Testis (tissue), 2 donors: ENCODE measurements at regions not wholly inside any gene's neighbourhood (a gene's known extent, or its start where the extent isn't known, plus 50 kb on each side); places are given as distances from the start of the nearest gene placed in this dataset.

ENCODE experiments used
- DNase-seq: peaks from one replicate; pipeline ENCODE4 v3.0.0-alpha.2; 2019
- H3K27ac ChIP-seq, 2 donors: fragments of 200-600 bp; sonication (generic); one replicate each; pipeline ENCODE4 v1.5.1; 2019
- H3K27me3 ChIP-seq: fragments of 200-600 bp; sonication (generic); one replicate; pipeline ENCODE4 v1.5.1; 2019
- H3K36me3 ChIP-seq: fragments of 200-600 bp; sonication (generic); one replicate; pipeline ENCODE4 v1.5.1; 2017; ENCODE audit warnings: low read depth; ENCODE audit errors: missing control alignments
- H3K4me1 ChIP-seq: fragments of 200-600 bp; sonication (generic); one replicate; pipeline ENCODE4 v1.5.1; 2019
- H3K4me3 ChIP-seq, 2 donors: fragments of 200-600 bp; sonication (generic); one replicate each; pipeline ENCODE4 v1.5.1; 2017 to 2019
- H3K9me3 ChIP-seq: fragments of 200-600 bp; sonication (generic); one replicate; pipeline ENCODE4 v1.5.1; 2017
- POLR2A ChIP-seq: fragments of 450-650 bp; IDR thresholded peaks from one replicate; pipeline ENCODE4 v1.6.1; 2017; ENCODE audit warnings: antibody characterized with exemption, mild to moderate bottlenecking, moderate library complexity
- WGBS, 2 donors: methylation state at CpG; one replicate each; pipeline ENCODE4 v1.1.5; 2018; 5-methylcytosine and 5-hydroxymethylcytosine counted together
- intact Hi-C: fragments of 100-400 bp; cut with DNase I; formaldehyde crosslinking; loops from one replicate; pipeline ENCODE4 v1.15.1; 2023; ENCODE audit warnings: low total_unique reads
- TF ChIP-seq, protein P1 (sequence below), 3 experiments: fragments of 450-650 bp in 2 of 3; fragments of 200-600 bp in 1 of 3; sonication (generic) in 1 of 3; IDR thresholded peaks; one replicate each; pipeline ENCODE4 v1.5.1; 2016 to 2019; ENCODE audit warnings: antibody characterized with exemption in 3 of 3, mild to moderate bottlenecking in 2 of 3, moderate library complexity in 1 of 3

DNA sequence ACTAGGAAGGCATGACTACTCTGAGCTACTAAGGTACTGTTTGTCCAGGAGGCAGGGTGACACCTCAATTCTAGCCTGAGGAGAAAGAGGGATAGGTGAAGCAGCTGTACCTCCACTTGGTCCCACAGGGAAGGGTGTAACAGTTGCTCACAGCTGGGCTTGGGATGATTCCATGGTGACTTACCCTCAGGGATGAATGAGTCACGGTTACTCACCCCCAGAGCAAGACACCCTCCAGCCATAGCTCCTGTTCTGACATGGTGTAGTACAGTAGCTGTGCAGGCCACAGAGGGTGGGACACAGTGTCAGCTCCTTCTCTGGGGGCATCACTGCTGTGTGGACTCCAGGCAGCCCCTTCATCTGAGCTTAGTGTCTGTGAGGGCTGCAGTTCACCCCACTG lies 868.6 kb upstream of the SEMA6D start:
- no peaks in the 10 kb centered on the region for H3K9me3 ChIP-seq
- H3K36me3 ChIP-seq, result no peaks in the 10 kb centered on the region
- 83% methylated on average over 1 of the region's 1 CpG; no CpG with 5 or more reads in 1 of the 2 donors for WGBS, 2 donors
- TF ChIP-seq, protein P1, sequence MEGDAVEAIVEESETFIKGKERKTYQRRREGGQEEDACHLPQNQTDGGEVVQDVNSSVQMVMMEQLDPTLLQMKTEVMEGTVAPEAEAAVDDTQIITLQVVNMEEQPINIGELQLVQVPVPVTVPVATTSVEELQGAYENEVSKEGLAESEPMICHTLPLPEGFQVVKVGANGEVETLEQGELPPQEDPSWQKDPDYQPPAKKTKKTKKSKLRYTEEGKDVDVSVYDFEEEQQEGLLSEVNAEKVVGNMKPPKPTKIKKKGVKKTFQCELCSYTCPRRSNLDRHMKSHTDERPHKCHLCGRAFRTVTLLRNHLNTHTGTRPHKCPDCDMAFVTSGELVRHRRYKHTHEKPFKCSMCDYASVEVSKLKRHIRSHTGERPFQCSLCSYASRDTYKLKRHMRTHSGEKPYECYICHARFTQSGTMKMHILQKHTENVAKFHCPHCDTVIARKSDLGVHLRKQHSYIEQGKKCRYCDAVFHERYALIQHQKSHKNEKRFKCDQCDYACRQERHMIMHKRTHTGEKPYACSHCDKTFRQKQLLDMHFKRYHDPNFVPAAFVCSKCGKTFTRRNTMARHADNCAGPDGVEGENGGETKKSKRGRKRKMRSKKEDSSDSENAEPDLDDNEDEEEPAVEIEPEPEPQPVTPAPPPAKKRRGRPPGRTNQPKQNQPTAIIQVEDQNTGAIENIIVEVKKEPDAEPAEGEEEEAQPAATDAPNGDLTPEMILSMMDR (IDR thresholded peaks at IDR 0.05), result no peak
- no peak for TF ChIP-seq POLR2A
- H3K4me1 ChIP-seq, result no peaks in the 10 kb centered on the region
- no peak for DNase-seq
- H3K27me3 ChIP-seq, result no peaks in the 10 kb centered on the region
- H3K27ac ChIP-seq, result no peak overlapping the region
- intact Hi-C loops, result no loop called here
- no peak overlapping the region for H3K4me3 ChIP-seq

DNA sequence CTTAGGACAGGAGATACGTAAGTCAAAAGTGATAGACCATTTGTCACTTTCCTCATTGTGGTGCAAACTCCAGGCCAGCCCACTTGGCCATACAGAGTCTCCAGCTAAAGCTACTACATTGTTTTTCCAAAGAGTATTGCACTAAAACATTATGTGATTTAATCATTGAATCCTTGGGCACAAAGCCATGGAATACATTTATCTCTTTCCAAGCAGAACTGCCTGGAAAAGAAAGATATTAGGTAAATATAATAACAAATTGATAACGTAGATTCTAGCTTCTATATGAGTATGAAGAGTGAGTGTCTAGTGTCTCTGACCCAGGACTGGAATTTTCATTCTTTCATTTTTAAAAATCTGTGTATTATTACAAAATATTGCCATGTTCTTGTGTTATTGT lies 863.7 kb upstream of the SEMA6D start:
- Histone ChIP-seq H3K36me3 (no peaks in the 10 kb centered on the region), H3K9me3 (no peaks in the 10 kb centered on the region), H3K27ac (no peak overlapping the region), H3K4me1 (no peaks in the 10 kb centered on the region), H3K4me3 (no peak overlapping the region), H3K27me3 (no peaks in the 10 kb centered on the region)
- intact Hi-C loops, result no loop called here
- TF ChIP-seq, protein P1 (IDR thresholded peaks at IDR 0.05), result no peak
- no peak for TF ChIP-seq POLR2A
- WGBS, 2 donors, result 55 to 60% methylated on average over 2 of the region's 2 CpGs
- no peak for DNase-seq

DNA sequence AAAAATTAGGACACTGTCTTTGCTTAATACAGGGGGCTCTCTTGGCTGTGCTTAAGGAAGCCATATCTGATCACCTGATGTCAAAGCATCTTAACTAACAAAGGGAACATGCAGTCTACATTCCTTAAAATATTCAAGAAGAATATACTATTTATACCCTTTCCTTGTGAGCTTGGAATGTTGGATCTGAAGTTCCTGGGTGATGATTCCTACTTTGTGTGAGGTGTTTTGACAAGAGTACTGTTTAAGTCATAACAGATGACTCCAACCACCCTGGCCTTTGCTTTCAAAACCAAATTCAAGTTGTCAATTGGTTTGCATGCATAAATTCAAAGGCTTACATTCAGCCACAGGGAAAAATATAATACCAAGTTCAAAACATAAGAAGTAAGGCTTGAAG lies 862.7 kb upstream of the SEMA6D start:
- DNase-seq, result no peak
- no peaks in the 10 kb centered on the region for H3K4me1 ChIP-seq
- H3K9me3 ChIP-seq, result no peaks in the 10 kb centered on the region
- no peak overlapping the region for H3K4me3 ChIP-seq
- no peaks in the 10 kb centered on the region for H3K36me3 ChIP-seq
- no peak overlapping the region for H3K27ac ChIP-seq
- H3K27me3 ChIP-seq, result no peaks in the 10 kb centered on the region
- intact Hi-C loops, result no loop called here
- no peak for TF ChIP-seq POLR2A
- TF ChIP-seq, protein P1 (IDR thresholded peaks at IDR 0.05), result no peak

DNA sequence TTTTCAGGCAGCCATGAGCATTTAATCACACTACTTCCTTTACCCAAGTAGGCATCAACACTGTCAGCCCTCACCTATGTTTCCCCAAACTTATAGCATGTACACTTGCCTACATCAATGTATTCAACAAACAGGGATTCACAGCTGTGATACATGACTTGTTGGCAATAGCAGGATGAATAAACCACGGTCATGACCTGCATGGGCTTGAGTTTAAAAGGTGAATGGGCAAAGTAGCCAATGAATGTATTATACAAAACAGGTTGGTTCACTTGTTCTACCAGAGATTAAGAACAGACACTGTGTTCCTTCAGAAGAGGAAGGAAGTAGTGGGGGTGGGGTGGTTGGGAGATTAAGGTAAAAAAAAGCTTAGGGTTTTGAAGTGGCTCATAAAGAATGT lies 861.9 kb upstream of the SEMA6D start:
- H3K4me1 ChIP-seq, result no peaks in the 10 kb centered on the region
- no peak overlapping the region for H3K4me3 ChIP-seq
- 91% methylated on average over 1 of the region's 1 CpG for WGBS, 2 donors
- intact Hi-C loops, result no loop called here
- no peaks in the 10 kb centered on the region for H3K36me3 ChIP-seq
- H3K9me3 ChIP-seq, result no peaks in the 10 kb centered on the region
- no peaks in the 10 kb centered on the region for H3K27me3 ChIP-seq
- no peak overlapping the region for H3K27ac ChIP-seq
- no peak for DNase-seq
- no peak for TF ChIP-seq POLR2A

DNA sequence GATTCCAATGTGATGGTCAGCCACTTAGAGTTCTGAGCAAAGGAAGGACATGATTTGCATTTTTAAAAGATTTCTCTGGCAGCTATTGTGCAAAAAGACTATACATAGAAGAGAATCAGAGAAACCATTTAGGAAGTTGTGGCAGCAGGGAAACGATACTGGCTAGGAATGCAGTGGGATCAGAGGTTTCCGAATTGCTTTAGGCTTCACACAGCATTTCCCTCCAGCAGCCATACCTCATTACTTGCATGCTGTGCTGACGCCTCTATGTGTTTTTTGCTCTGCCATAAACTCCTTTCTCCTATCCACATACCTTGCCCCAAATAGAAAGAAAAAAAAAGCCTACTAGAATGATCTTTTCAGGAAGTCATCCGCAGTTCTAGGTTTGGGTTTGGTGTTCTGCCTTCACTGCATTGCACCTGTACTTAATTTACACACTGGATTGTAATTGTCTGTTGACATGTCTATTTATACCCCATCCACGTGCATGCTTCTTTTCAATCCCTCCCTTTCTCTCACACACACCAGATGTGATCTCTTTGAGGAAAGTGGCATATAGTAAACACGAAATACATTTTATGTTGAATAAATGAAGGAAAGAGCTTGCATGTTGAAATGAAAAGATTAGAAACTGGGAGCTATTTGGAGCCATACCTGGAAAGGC lies 860.3 kb upstream of the SEMA6D start:
- WGBS, 2 donors, result 83% methylated on average over 6 of the region's 6 CpGs
- intact Hi-C loops, result no loop called here

DNA sequence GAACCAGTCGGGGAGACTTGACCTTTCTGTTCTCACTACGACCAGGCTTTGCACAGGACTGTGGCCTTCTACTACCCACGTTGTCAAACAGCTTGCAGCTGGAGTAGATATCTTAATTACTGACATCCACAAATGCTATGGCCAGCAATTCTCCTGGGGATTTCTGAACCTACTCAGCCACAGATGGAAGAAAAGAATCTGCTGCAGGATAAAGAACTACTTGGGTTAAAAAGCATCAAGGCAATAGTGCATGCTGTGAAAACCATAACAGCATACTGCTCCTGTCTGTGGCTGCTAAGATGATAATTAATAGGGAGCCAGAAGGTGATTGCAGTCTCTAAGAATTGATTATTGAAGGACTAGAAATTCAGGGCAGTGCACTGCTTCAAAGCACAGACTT lies 859.2 kb upstream of the SEMA6D start:
- no peak overlapping the region for H3K27ac ChIP-seq
- WGBS, 2 donors, result 26 to 29% methylated on average over 3 of the region's 3 CpGs
- H3K27me3 ChIP-seq, result no peaks in the 10 kb centered on the region
- TF ChIP-seq, protein P1 (IDR thresholded peaks at IDR 0.05), result no peak
- TF ChIP-seq POLR2A, result no peak
- DNase-seq, result no peak
- no peak overlapping the region for H3K4me3 ChIP-seq
- no peaks in the 10 kb centered on the region for H3K4me1 ChIP-seq
- no peaks in the 10 kb centered on the region for H3K9me3 ChIP-seq
- no peaks in the 10 kb centered on the region for H3K36me3 ChIP-seq
- intact Hi-C loops, result no loop called here

More for the DNA sequence above, 860.3 kb upstream of the SEMA6D start:
- Histone ChIP-seq H3K27me3 (no peaks in the 10 kb centered on the region), H3K9me3 (no peaks in the 10 kb centered on the region), H3K4me1 (no peaks in the 10 kb centered on the region), H3K27ac (no peak overlapping the region), H3K36me3 (no peaks in the 10 kb centered on the region), H3K4me3 (no peak overlapping the region)
- DNase-seq, result no peak
- TF ChIP-seq POLR2A, result no peak
